ENCODE measurements at regions not wholly inside any gene's neighbourhood (a gene's known extent, or its start where the extent isn't known, plus 50 kb on each side); places are given as distances from the start of the nearest gene placed in this dataset.

- no TSS peak for BruUV-seq (replicated peaks)
- no peaks in the 10 kb centered on the region for H3K27me3 ChIP-seq (ENCODE audit: control insufficient read depth, insufficient read depth, low read length)
- no peak overlapping the region for H3K4me3 ChIP-seq (ENCODE audit: low read depth in 2 of 2, low read length in 2 of 2)
- no peak for ATAC-seq
- POLR2A ChIA-PET: no interaction called here
- in situ Hi-C loops (cut with HindIII; ENCODE audit: low pct_unique_long_range_greater_than_20kb, low sequenced_read_pairs): no loop called here
- no peaks in the 10 kb centered on the region for H3K9me3 ChIP-seq (ENCODE audit: control insufficient read depth, insufficient read depth, low read depth, low read length)
- H3K4me1 ChIP-seq (ENCODE audit: control insufficient read depth, insufficient read depth, low read length): no peaks in the 10 kb centered on the region
- no peak overlapping the region for H3K27ac ChIP-seq (ENCODE audit: low read length)
- TF ChIP-seq, protein P1, sequence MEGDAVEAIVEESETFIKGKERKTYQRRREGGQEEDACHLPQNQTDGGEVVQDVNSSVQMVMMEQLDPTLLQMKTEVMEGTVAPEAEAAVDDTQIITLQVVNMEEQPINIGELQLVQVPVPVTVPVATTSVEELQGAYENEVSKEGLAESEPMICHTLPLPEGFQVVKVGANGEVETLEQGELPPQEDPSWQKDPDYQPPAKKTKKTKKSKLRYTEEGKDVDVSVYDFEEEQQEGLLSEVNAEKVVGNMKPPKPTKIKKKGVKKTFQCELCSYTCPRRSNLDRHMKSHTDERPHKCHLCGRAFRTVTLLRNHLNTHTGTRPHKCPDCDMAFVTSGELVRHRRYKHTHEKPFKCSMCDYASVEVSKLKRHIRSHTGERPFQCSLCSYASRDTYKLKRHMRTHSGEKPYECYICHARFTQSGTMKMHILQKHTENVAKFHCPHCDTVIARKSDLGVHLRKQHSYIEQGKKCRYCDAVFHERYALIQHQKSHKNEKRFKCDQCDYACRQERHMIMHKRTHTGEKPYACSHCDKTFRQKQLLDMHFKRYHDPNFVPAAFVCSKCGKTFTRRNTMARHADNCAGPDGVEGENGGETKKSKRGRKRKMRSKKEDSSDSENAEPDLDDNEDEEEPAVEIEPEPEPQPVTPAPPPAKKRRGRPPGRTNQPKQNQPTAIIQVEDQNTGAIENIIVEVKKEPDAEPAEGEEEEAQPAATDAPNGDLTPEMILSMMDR (IDR thresholded peaks at IDR 0.05): no peak
- TF ChIP-seq, protein P2, sequence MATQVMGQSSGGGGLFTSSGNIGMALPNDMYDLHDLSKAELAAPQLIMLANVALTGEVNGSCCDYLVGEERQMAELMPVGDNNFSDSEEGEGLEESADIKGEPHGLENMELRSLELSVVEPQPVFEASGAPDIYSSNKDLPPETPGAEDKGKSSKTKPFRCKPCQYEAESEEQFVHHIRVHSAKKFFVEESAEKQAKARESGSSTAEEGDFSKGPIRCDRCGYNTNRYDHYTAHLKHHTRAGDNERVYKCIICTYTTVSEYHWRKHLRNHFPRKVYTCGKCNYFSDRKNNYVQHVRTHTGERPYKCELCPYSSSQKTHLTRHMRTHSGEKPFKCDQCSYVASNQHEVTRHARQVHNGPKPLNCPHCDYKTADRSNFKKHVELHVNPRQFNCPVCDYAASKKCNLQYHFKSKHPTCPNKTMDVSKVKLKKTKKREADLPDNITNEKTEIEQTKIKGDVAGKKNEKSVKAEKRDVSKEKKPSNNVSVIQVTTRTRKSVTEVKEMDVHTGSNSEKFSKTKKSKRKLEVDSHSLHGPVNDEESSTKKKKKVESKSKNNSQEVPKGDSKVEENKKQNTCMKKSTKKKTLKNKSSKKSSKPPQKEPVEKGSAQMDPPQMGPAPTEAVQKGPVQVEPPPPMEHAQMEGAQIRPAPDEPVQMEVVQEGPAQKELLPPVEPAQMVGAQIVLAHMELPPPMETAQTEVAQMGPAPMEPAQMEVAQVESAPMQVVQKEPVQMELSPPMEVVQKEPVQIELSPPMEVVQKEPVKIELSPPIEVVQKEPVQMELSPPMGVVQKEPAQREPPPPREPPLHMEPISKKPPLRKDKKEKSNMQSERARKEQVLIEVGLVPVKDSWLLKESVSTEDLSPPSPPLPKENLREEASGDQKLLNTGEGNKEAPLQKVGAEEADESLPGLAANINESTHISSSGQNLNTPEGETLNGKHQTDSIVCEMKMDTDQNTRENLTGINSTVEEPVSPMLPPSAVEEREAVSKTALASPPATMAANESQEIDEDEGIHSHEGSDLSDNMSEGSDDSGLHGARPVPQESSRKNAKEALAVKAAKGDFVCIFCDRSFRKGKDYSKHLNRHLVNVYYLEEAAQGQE (IDR thresholded peaks at IDR 0.05; ENCODE audit: insufficient read depth in 1 of 2, low read depth in 2 of 2, low read length in 1 of 2): no peak
- TF ChIP-seq TCF7L2 (IDR thresholded peaks at IDR 0.05; ENCODE audit: low read depth, low read length) (no peak), POLR2AphosphoS5 (IDR thresholded peaks at IDR 0.05; ENCODE audit: low read depth, low read length) (no peak), SIN3A (IDR thresholded peaks at IDR 0.05; ENCODE audit: borderline replicate concordance, insufficient read depth, low read depth, low read length) (no peak)
- no peaks in the 10 kb centered on the region for H3K36me3 ChIP-seq (ENCODE audit: control insufficient read depth, insufficient read depth, low read length)
- intact Hi-C loops (cut with micrococcal nuclease; ENCODE audit: unreplicated experiment): no loop called here
- CTCF ChIA-PET: no interaction called here
- no peak for DNase-seq (ENCODE audit: low read depth, low spot score)
Measured at GRCh38 chr2:6421138-6421730, 444.5 kb downstream of the CMPK2 start.

DNA sequence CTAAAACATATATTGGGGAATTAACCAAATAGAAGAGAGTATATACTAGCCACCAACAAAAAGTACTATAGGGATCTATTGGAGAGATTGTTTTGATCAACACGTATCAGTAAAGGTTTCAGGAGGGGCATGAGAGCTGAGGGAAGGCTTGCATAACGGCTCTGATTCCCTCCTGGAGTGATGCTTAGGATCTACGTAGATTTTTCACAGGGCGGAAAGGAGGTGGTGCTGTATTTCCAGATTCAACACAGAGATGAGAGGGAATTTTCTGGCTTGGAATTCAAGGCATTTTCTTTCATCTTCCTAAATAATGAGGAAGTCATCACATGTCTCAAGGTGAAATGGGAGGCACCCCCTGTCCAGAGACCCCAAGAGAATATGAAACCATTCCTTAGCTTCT is 443.8 kb downstream of the CMPK2 start:
- DNase-seq (ENCODE audit: low read depth, low spot score) (no peak), ATAC-seq (no peak)
- H3K27me3 ChIP-seq (ENCODE audit: control insufficient read depth, insufficient read depth, low read length): no peaks in the 10 kb centered on the region
- no peaks in the 10 kb centered on the region for H3K36me3 ChIP-seq (ENCODE audit: control insufficient read depth, insufficient read depth, low read length)
- H3K4me3 ChIP-seq (ENCODE audit: low read depth in 2 of 2, low read length in 2 of 2): no peak overlapping the region
- H3K27ac ChIP-seq (ENCODE audit: low read length): no peak overlapping the region
- H3K9me3 ChIP-seq (ENCODE audit: control insufficient read depth, insufficient read depth, low read depth, low read length): no peaks in the 10 kb centered on the region
- intact Hi-C loops (cut with micrococcal nuclease; ENCODE audit: unreplicated experiment) (no loop called here), in situ Hi-C loops (cut with HindIII; ENCODE audit: low pct_unique_long_range_greater_than_20kb, low sequenced_read_pairs) (no loop called here)
- ChIA-PET CTCF (no interaction called here), POLR2A (no interaction called here)
- no TSS peak for BruUV-seq (replicated peaks)
- no peaks in the 10 kb centered on the region for H3K4me1 ChIP-seq (ENCODE audit: control insufficient read depth, insufficient read depth, low read length)
- TF ChIP-seq TCF7L2 (IDR thresholded peaks at IDR 0.05; ENCODE audit: low read depth, low read length) (no peak), SIN3A (IDR thresholded peaks at IDR 0.05; ENCODE audit: borderline replicate concordance, insufficient read depth, low read depth, low read length) (no peak), POLR2AphosphoS5 (IDR thresholded peaks at IDR 0.05; ENCODE audit: low read depth, low read length) (no peak)
- TF ChIP-seq, protein P2 (IDR thresholded peaks at IDR 0.05; ENCODE audit: insufficient read depth in 1 of 2, low read depth in 2 of 2, low read length in 1 of 2): no peak
- TF ChIP-seq, protein P1 (IDR thresholded peaks at IDR 0.05): no peak
